ENCODE measurements at regions not wholly inside any gene's neighbourhood (a gene's known extent, or its start where the extent isn't known, plus 50 kb on each side); places are given as distances from the start of the nearest gene placed in this dataset.
"Not testable (repeated sequence)": the region's sequence is repeated elsewhere in the genome, so short reads cannot be mapped to it uniquely, and the experiment has no call there.

DNA sequence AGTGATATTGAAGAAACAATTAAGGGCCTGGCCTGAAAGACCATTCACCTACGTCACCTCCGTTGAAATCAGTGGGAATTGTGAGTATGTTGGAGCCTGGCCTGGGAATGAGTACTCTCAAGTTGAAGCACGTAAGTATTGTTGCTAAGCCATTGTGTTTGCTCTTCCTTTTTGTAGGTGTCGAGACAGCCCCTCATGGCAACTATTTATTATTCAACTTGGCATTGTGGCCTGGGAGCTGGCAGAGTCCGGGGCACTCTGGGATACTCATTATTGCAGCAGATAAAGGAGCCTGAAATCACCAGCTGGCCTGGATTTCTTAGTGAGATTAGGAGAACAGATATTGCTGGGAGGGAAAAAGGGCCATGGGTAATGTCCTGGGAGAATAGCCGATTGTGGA, 147.4 kb downstream of the C12orf75 start:
- ATAC-seq (no peak), DNase-seq (no peak)
- Mint-ChIP-seq H3K27ac (no peak overlapping the region), H3K9me3 (peaks cover 0 to 1% (median 0%) of the 10 kb centered on the region in 9 donors), H3K4me3 (no peak overlapping the region), H3K27me3 (peaks cover 5 to 27% (median 13%) of the 10 kb centered on the region in 5 donors), H3K36me3 (no peaks in the 10 kb centered on the region), H3K4me1 (no peaks in the 10 kb centered on the region)
- POLR2A ChIA-PET: no interaction called here

DNA sequence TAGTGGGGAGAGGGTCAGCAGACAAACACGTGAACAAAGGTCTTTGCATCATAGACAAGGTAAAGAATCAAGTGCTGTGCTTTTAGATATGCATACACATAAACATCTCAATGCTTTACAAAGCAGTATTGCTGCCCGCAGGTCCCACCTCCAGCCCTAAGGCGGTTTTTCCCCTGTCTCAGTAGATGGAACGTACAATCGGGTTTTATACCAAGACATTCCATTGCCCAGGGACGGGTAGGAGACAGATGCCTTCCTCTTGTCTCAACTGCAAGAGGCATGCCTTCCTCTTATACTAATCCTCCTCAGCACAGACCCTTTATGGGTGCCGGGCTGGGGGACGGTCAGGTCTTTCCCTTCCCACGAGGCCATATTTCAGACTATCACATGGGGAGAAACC, 148.3 kb downstream of the C12orf75 start:
- H3K27me3 Mint-ChIP-seq: peaks cover 5 to 26% (median 12%) of the 10 kb centered on the region in 5 donors
- H3K36me3 Mint-ChIP-seq, ATAC-seq, H3K9me3 Mint-ChIP-seq, H3K4me3 Mint-ChIP-seq, H3K4me1 Mint-ChIP-seq, H3K27ac Mint-ChIP-seq, POLR2A ChIA-PET, DNase-seq: not testable (repeated sequence)

DNA sequence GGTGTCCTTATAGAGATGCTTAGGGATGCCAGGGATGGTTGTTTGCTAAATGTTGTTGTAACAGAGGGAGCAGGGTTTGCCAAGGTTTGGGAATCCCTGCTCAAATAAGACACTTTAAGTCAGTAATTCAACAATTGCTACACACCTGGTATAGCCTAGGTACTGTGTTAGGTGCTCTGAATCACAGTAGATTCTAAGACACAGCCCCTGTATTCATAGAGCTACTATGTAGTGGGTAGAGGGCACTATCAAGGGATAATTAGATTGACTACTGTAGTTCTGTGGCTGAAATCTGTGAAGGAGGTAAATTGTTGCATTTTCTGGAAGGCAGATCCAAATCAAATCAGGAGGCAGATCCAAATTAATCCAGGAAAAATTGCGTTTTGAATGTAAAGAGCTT, 149.2 kb downstream of the C12orf75 start:
- no peak for ATAC-seq
- POLR2A ChIA-PET: no interaction called here
- H3K4me3 Mint-ChIP-seq: no peak overlapping the region
- peaks cover 0 to 16% (median 4%) of the 10 kb centered on the region in 5 donors for H3K27me3 Mint-ChIP-seq
- peaks cover 0 to 1% (median 0%) of the 10 kb centered on the region in 9 donors for H3K9me3 Mint-ChIP-seq
- no peaks in the 10 kb centered on the region for H3K36me3 Mint-ChIP-seq
- DNase-seq: no peak
- no peak overlapping the region for H3K27ac Mint-ChIP-seq
- no peaks in the 10 kb centered on the region for H3K4me1 Mint-ChIP-seq

DNA sequence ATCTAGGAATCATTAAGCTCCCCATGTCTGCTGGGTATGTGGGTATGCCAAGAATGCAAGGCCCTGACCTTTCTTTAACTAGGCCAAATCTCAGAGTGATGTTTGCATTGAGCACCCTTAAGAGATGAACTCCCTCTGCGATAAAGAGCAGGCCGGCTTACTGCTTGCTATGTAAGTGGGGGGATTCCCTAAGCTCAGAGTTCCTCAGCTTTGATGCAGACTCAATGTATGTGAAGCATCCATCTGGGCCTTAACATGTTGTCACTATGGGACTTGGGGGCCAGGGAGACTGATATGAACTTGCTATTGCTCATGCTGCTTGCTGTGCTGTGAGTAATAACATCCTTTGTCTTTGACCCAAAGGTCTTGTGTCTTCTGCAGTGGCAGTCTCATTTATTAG, 149.7 kb downstream of the C12orf75 start:
- H3K4me3 Mint-ChIP-seq: no peak overlapping the region
- H3K4me1 Mint-ChIP-seq: no peaks in the 10 kb centered on the region
- POLR2A ChIA-PET: no interaction called here
- no peak for ATAC-seq
- H3K27me3 Mint-ChIP-seq: peaks cover 0 to 19% (median 4%) of the 10 kb centered on the region in 5 donors
- DNase-seq: no peak
- H3K9me3 Mint-ChIP-seq: peaks cover 0 to 1% (median 0%) of the 10 kb centered on the region in 9 donors
- no peak overlapping the region for H3K27ac Mint-ChIP-seq
- H3K36me3 Mint-ChIP-seq: no peaks in the 10 kb centered on the region

DNA sequence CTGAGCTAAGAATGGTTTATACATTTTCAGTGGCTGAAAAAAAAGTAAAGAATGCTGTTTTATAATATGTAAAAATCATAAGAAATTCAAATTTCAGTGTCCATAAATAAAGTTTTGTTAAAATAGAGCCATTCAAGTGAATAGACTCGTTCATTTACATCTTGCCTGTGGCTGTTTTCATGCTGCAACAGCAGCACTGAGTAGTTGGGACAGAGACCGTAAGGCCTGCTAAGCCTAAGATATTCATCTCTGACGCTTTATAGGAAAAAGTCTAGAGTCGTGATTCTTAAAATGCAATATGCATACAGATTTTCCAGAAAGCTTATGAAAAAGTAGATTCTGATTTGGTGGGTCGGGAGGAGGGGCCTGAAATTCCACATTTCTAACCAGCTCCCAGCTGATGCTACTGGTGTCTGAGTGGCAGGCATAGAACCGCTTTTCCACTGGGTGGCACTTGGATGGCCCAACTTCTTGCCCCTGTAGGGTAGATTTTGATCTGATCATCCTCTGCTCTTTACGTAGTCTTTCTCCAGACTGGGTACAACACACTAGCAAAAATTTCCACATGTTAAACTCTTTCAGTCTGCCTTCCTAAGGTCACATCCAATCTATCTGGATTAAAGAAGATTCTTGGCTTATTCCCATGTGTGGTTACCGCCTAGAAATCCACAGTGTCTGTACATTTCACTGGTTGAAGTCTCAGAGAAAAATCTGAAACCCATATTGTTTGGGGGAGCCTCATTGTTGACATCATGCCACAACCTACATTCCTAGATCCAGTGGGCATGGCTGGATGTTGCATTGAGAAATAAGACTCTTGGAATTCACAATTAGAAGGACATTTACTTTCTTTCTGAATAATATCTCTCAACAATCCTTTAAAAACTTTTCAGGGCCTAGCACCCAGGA, 151.2 kb downstream of the C12orf75 start:
- no peak for ATAC-seq
- peaks cover 0 to 1% (median 0%) of the 10 kb centered on the region in 9 donors for H3K9me3 Mint-ChIP-seq
- POLR2A ChIA-PET: no interaction called here
- H3K4me3 Mint-ChIP-seq: no peak overlapping the region
- peaks cover 0 to 15% (median 2%) of the 10 kb centered on the region in 5 donors for H3K27me3 Mint-ChIP-seq
- no peaks in the 10 kb centered on the region for H3K4me1 Mint-ChIP-seq
- no peak for DNase-seq
- H3K36me3 Mint-ChIP-seq: no peaks in the 10 kb centered on the region
- peak overlapping the region in 1 of 10 donors; percentile 4 for H3K27ac Mint-ChIP-seq

DNA sequence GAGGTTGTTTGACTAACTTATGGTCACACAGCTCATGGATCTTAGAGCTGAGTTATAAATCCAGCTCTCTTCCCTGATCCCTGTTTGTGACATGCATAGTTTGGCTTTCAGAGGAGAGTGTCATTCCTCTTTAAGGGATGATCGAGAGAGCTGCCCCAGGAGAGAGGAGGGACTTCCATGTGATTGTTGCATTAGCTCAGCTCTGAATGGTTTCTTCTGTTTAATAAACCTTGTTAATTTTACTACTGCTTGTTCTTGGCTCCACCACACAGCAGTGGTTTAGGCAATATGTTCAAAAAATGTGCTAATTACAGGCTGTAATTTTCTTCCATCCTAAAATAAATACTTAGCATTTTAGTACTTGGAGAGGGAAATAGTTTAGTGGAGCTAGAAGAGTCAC, 152.5 kb downstream of the C12orf75 start:
- POLR2A ChIA-PET: no interaction called here
- ATAC-seq: no peak
- Mint-ChIP-seq H3K9me3 (peaks cover 0 to 1% (median 0%) of the 10 kb centered on the region in 9 donors), H3K36me3 (no peaks in the 10 kb centered on the region), H3K27ac (no peak overlapping the region), H3K4me1 (no peaks in the 10 kb centered on the region), H3K4me3 (no peak overlapping the region), H3K27me3 (peaks cover 0 to 14% (median under 1%) of the 10 kb centered on the region in 5 donors)
- no peak for DNase-seq

DNA sequence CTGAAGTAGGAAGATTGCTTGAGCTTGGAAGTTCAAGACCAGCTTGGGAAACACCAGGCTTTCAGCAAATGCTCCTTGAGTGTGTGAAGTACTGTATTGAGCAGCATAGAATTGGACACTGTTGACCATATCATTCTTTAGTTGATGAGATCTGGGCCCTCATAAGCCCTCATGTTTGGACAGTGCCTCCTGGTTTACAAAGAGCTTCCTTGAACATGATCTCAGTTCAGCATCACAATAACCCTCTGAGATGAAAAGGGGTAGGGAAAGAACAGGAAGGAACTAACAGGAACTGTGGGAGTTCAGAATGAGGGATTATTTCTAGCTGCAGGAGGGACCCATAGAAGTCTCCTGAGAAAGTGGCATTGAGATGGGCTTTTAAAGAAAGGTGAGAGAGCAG, 153.2 kb downstream of the C12orf75 start:
- Mint-ChIP-seq H3K27ac (no peak overlapping the region), H3K4me1 (no peaks in the 10 kb centered on the region), H3K36me3 (no peaks in the 10 kb centered on the region), H3K27me3 (peaks cover 0 to 8% (median 0%) of the 10 kb centered on the region in 5 donors), H3K4me3 (no peak overlapping the region), H3K9me3 (peaks cover 0 to 1% (median 0%) of the 10 kb centered on the region in 9 donors)
- POLR2A ChIA-PET: no interaction called here
- DNase-seq (no peak), ATAC-seq (no peak)

DNA sequence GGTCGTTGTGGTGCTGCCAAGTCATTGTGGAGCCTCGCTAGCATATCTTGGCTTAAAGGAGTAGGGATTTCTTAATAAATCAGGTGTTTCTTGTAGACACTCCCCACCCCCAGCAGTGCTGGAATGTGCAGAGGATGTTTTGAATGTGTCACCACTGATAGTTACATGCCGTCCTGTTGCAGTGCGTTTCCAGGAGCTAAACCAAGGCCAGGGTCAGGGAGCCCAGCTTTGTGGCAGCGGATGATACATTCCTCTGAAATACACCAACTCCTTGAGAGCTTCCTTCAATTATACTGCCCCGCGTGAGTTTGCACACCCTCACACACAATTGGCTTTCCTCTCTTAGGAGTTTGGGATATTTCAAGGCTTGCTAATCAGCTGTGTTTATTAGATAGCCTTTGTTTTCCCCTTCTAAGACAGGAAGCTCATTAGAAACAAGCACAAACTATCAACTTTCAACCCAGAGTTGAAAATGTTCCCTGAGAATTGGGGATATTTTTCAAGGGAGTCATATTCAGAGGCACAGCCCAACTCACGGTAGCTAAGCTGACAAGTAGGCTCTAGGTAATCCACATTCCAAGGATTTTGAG, 154.9 kb downstream of the C12orf75 start:
- Mint-ChIP-seq H3K9me3 (no peaks in the 10 kb centered on the region), H3K27me3 (peaks cover 0 to 8% (median 0%) of the 10 kb centered on the region in 5 donors), H3K4me3 (no peak overlapping the region), H3K27ac (no peak overlapping the region), H3K4me1 (no peaks in the 10 kb centered on the region), H3K36me3 (no peaks in the 10 kb centered on the region)
- DNase-seq: no peak
- POLR2A ChIA-PET: no interaction called here
- ATAC-seq: no peak

DNA sequence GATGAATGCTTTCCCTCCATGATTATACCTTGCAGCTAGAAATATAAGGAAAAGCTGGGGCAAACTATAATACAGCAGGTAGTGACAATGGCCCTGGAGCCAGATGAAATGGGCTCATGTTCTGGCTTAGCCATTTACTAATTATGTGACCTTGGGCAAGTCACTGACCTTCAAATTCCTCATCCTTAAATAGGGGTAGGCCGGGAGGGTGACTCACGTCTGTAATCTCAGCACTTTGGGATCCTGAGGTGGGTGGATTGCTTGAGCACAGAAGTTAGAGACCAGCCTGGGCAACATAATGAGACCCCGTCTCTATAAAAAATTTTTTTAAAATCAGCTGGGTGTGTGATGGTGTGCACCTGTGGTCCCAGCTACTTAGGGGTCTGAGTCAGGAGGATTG, 155.4 kb downstream of the C12orf75 start:
- DNase-seq: no peak
- POLR2A ChIA-PET: no interaction called here
- H3K4me3 Mint-ChIP-seq: no peak overlapping the region
- peaks cover 0 to 8% (median 0%) of the 10 kb centered on the region in 5 donors for H3K27me3 Mint-ChIP-seq
- H3K27ac Mint-ChIP-seq: no peak overlapping the region
- H3K36me3 Mint-ChIP-seq: no peaks in the 10 kb centered on the region
- no peak for ATAC-seq
- H3K9me3 Mint-ChIP-seq: no peaks in the 10 kb centered on the region
- no peaks in the 10 kb centered on the region for H3K4me1 Mint-ChIP-seq

DNA sequence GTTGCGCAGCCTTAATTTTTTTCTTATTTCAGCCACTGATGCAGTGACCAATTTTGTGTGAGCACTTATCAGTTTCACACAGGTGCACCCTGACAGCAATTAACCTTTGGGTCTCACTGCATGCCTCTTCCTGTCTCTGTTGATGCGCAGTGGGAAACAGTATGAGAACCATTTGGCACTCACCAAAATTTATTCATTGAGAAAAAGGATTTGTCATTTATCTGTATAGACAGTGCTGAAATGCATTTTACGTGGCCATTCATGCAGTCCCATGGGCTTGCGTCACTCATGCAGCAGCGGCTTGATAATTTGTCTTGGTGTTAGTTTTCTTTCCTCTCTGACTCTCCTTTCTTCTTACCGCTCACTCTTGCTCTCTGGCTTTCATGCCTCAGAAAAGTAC, 157.5 kb downstream of the C12orf75 start:
- H3K4me3 Mint-ChIP-seq: no peak overlapping the region
- no peaks in the 10 kb centered on the region for H3K36me3 Mint-ChIP-seq
- POLR2A ChIA-PET: no interaction called here
- ATAC-seq: no peak
- no peaks in the 10 kb centered on the region for H3K9me3 Mint-ChIP-seq
- H3K27me3 Mint-ChIP-seq: peaks cover 1 to 8% (median 2%) of the 10 kb centered on the region in 5 donors
- DNase-seq: no peak
- H3K27ac Mint-ChIP-seq: no peak overlapping the region
- no peaks in the 10 kb centered on the region for H3K4me1 Mint-ChIP-seq

DNA sequence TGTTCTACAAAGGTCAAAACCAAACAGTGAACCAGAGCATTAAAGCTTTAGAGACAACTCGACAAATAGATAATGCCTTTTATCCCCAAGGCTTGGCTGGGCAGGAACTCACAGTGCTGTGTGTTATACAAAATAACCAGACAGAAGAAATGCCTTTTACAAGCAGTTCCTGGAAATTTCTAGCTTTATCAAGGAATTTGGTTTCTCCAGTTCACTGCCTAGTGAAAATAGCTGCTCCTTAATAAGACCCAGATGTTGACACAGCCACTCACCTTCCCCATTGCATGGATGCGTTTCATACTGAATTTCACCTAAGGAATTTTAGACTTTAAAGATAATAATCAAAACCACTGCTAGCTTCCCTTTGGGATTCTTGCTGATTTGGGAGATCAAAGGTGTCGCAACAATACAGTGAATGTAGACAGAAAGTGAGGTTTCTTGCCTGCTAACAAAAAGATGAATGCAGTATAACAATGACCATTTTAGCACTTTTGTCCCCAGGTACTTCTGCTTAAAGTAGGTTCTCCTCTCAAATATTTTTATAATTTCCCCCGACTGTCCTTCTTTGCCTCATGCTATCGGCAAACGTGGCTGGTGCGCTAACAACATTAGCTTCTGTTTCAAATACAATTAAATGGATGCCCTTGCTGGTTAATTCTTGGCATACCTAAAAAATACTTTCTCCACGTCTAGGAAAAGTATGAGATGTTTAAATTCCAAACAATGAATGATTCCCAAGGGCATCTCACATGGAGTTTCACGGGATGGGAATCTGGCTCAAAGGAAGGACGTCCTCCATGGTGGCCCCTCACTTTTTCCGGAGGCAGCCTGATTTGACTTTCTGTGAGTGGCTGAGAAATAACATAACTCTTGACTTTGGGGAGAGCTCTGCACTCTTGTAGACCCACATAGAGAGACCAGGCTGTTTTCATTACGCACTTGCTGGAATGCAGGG, 162.4 kb downstream of the C12orf75 start:
- Mint-ChIP-seq H3K4me1 (no peaks in the 10 kb centered on the region), H3K36me3 (peaks cover 0 to 8% (median 0%) of the 10 kb centered on the region in 3 donors), H3K27ac (no peak overlapping the region), H3K4me3 (no peak overlapping the region), H3K9me3 (peaks cover 0 to 14% (median 3%) of the 10 kb centered on the region in 9 donors), H3K27me3 (peaks cover 4 to 27% (median 11%) of the 10 kb centered on the region in 5 donors)
- POLR2A ChIA-PET: no interaction called here
- no peak for DNase-seq
- ATAC-seq: no peak

DNA sequence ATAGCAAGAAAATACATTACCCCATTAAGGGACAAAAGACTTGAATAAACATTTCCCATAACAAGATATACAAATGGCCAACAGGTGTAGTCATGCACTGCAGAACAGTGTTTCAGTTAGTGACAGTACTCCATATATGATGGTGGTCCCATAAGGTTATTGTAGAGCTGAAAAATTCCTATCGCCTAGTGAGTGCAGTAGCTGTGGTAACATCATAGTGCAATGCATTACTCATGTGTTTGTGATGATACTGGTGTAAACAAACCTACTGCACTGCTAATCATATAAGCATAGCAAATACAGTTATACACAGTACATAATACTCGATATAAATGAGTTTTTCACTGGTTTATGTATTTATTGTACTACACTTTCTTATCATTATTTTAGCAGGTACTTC, 168.7 kb downstream of the C12orf75 start:
- Mint-ChIP-seq H3K4me3 (no peak overlapping the region), H3K27ac (no peak overlapping the region), H3K4me1 (no peaks in the 10 kb centered on the region), H3K27me3 (peaks cover 13 to 33% (median 29%) of the 10 kb centered on the region in 5 donors), H3K9me3 (peaks cover 0 to 16% (median 4%) of the 10 kb centered on the region in 9 donors), H3K36me3 (peaks cover 0 to 11% (median 2%) of the 10 kb centered on the region in 3 donors)
- no peak for ATAC-seq
- no peak for DNase-seq
- POLR2A ChIA-PET: no interaction called here
